H1 (cell line): ENCODE measurements at regions not wholly inside any gene's neighbourhood (a gene's known extent, or its start where the extent isn't known, plus 50 kb on each side); places are given as distances from the start of the nearest gene placed in this dataset.
A peak's percentile ranks its signal among the peaks of the same experiment; 100 is the strongest.

Experiments
- CTCF ChIA-PET: fragments of 300-600 bp; sonication (Branson Sonifier 250); formaldehyde crosslinking; loops from one replicate; lab custom pipeline; 2021; ENCODE audit not compliant: partially characterized antibody; lab: Charles Lee
- POLR2A ChIA-PET: fragments of 300-600 bp; sonication (Branson Sonifier 250); formaldehyde crosslinking; loops from one replicate; lab custom pipeline; 2021; ENCODE audit warnings: inconsistent platforms; ENCODE audit not compliant: partially characterized antibody; lab: Charles Lee
- DNase-seq, 2 experiments: peaks; one replicate each; pipeline versions ENCODE4 v3.0.0 to v3.0.0-alpha.2; 2010 to 2022; ENCODE audit warnings: low spot score in 2 of 2, low read depth in 1 of 2, mixed read lengths in 1 of 2
- FAIRE-seq: peaks from 2 replicates; lab custom pipeline; 2011; peaks lifted over from hg19 to GRCh38; lab: Jason Lieb, UNC
- H2AFZ ChIP-seq: 2 replicates; pipeline ENCODE4 v1.8.1; 2012; ENCODE audit warnings: low read length, inconsistent platforms
- H2AK5ac ChIP-seq: 2 replicates; pipeline ENCODE4 v1.6.1; 2013; ENCODE audit warnings: low read depth, low read length
- H2BK120ac ChIP-seq: replicated peaks from 2 replicates; pipeline ENCODE3; 2013; ENCODE audit warnings: low read depth, low read length, inconsistent platforms
- H2BK12ac ChIP-seq: 2 replicates; pipeline ENCODE4 v1.6.1; 2013; ENCODE audit warnings: low read depth, low read length
- H2BK15ac ChIP-seq: 2 replicates; pipeline ENCODE4 v1.6.1; 2013; ENCODE audit warnings: low read length
- H2BK20ac ChIP-seq: 2 replicates; pipeline ENCODE4 v1.6.1; 2013; ENCODE audit warnings: low read length
- H2BK5ac ChIP-seq: 2 replicates; pipeline ENCODE4 v1.6.1; 2013; ENCODE audit warnings: low read depth, low read length
- H3K14ac ChIP-seq: 2 replicates; pipeline ENCODE4 v1.6.1; 2013; ENCODE audit warnings: inconsistent platforms; ENCODE audit not compliant: insufficient read length
- H3K18ac ChIP-seq: 2 replicates; pipeline ENCODE4 v1.6.1; 2013; ENCODE audit warnings: low read length; ENCODE audit errors: extremely low read depth
- H3K23ac ChIP-seq: 2 replicates; pipeline ENCODE4 v1.6.1; 2013; ENCODE audit warnings: inconsistent platforms; ENCODE audit not compliant: insufficient read length
- H3K23me2 ChIP-seq: 2 replicates; pipeline ENCODE4 v1.6.1; 2013; ENCODE audit warnings: low read depth, low read length
- H3K27ac ChIP-seq: 2 replicates; pipeline ENCODE4 v1.6.1; 2011; ENCODE audit warnings: low read depth, low read length, inconsistent platforms
- H3K27me3 ChIP-seq, 4 experiments: replicated peaks in 1 of 4; 1 replicate in 1 of 4; 2 replicates in 3 of 4; pipeline versions ENCODE4 v1.6.1 to v1.8.1; 2011 to 2013; ENCODE audit warnings: low read length in 3 of 4, mild to moderate bottlenecking in 3 of 4, inconsistent platforms in 2 of 4, mixed read lengths in 2 of 4, moderate library complexity in 1 of 4; ENCODE audit not compliant: control insufficient read depth in 3 of 4, insufficient read depth in 3 of 4; ENCODE audit errors: extremely low read depth in 1 of 4
- H3K36me3 ChIP-seq, 4 experiments: 2 replicates each; pipeline versions ENCODE4 v1.6.1 to v1.8.1; 2011 to 2013; ENCODE audit warnings: mild to moderate bottlenecking in 4 of 4, low read length in 3 of 4, moderate library complexity in 2 of 4, control low read depth in 1 of 4, inconsistent platforms in 1 of 4; ENCODE audit not compliant: insufficient read depth in 4 of 4, control insufficient read depth in 2 of 4
- H3K4ac ChIP-seq: replicated peaks from 2 replicates; pipeline ENCODE3; 2013; ENCODE audit warnings: low read length, low read depth, mixed read lengths, inconsistent platforms; ENCODE audit not compliant: insufficient read length
- H3K4me1 ChIP-seq, 4 experiments: replicated peaks in 1 of 4; 1 replicate in 1 of 4; 2 replicates in 3 of 4; pipeline versions ENCODE4 v1.6.1 to v1.8.1; 2011 to 2013; ENCODE audit warnings: low read length in 3 of 4, inconsistent platforms in 2 of 4, mixed read lengths in 1 of 4; ENCODE audit not compliant: insufficient read depth in 4 of 4, control insufficient read depth in 3 of 4
- H3K4me2 ChIP-seq, 2 experiments: 2 replicates each; pipeline versions ENCODE4 v1.6.1 to v1.8.1; 2011 to 2013; ENCODE audit warnings: low read depth in 2 of 2, low read length in 2 of 2, control low read depth in 1 of 2, inconsistent platforms in 1 of 2, mild to moderate bottlenecking in 1 of 2; ENCODE audit not compliant: insufficient read depth in 1 of 2
- H3K4me3 ChIP-seq, 4 experiments: fragments of 200-600, 300-600 bp in 1 of 4; sonication (generic), shearing (Covaris generic), sonication (Bioruptor Twin) in 1 of 4; 2 replicates each; pipeline versions ENCODE4 v1.5.1 to v1.8.1; 2011 to 2016; ENCODE audit warnings: low read length in 4 of 4, low read depth in 3 of 4, control low read depth in 2 of 4, inconsistent platforms in 2 of 4, mild to moderate bottlenecking in 2 of 4, mixed read lengths in 1 of 4, moderate library complexity in 1 of 4; ENCODE audit not compliant: insufficient read depth in 2 of 4; ENCODE audit errors: extremely low read depth in 1 of 4
- H3K56ac ChIP-seq: replicated peaks from 2 replicates; pipeline ENCODE3; 2013; ENCODE audit warnings: low read depth, mild to moderate bottlenecking, mixed read lengths, low read length, inconsistent platforms; ENCODE audit not compliant: insufficient read length
- H3K79me1 ChIP-seq: 2 replicates; pipeline ENCODE4 v1.6.1; 2013; ENCODE audit warnings: low read depth, low read length, control low read depth
- H3K79me2 ChIP-seq, 2 experiments: 2 replicates each; pipeline versions ENCODE4 v1.6.1 to v1.8.1; 2012 to 2013; ENCODE audit warnings: low read length in 2 of 2, mild to moderate bottlenecking in 2 of 2, inconsistent platforms in 1 of 2; ENCODE audit not compliant: insufficient read depth in 2 of 2, control insufficient read depth in 1 of 2
- H3K9ac ChIP-seq, 4 experiments: replicated peaks in 1 of 4; 1 replicate in 1 of 4; 2 replicates in 3 of 4; pipeline versions ENCODE4 v1.6.1 to v1.8.1; 2011 to 2013; ENCODE audit warnings: low read depth in 3 of 4, low read length in 3 of 4, control low read depth in 2 of 4, mild to moderate bottlenecking in 2 of 4, moderate library complexity in 2 of 4, inconsistent platforms in 1 of 4; ENCODE audit errors: extremely low read depth in 1 of 4
- H3K9me3 ChIP-seq, 2 experiments: 2 replicates each; pipeline versions ENCODE4 v1.6.1 to v1.8.1; 2012 to 2013; ENCODE audit warnings: mild to moderate bottlenecking in 2 of 2, moderate library complexity in 2 of 2, control low read depth in 1 of 2, inconsistent platforms in 1 of 2, low read depth in 1 of 2, low read length in 1 of 2, mixed read lengths in 1 of 2; ENCODE audit not compliant: insufficient read depth in 2 of 2
- H4K20me1 ChIP-seq, 2 experiments: replicated peaks in 1 of 2; 2 replicates each; pipeline versions ENCODE3 to v1.8.1; 2011 to 2013; ENCODE audit warnings: inconsistent platforms in 2 of 2, low read length in 2 of 2, mild to moderate bottlenecking in 1 of 2; ENCODE audit not compliant: insufficient read depth in 2 of 2, control insufficient read depth in 1 of 2
- H4K5ac ChIP-seq: 2 replicates; pipeline ENCODE4 v1.6.1; 2013; ENCODE audit warnings: low read length, low read depth, mixed read lengths, inconsistent platforms; ENCODE audit not compliant: insufficient read length
- H4K8ac ChIP-seq: 2 replicates; pipeline ENCODE4 v1.8.0; 2013; ENCODE audit warnings: mild to moderate bottlenecking, moderate library complexity, low read length, inconsistent platforms; ENCODE audit not compliant: insufficient read depth; ENCODE audit errors: extremely low read depth
- H4K91ac ChIP-seq: replicated peaks from 2 replicates; pipeline ENCODE3; 2013; ENCODE audit warnings: low read length, mixed read lengths, inconsistent platforms; ENCODE audit not compliant: insufficient read length
- HDAC6 ChIP-seq: IDR thresholded peaks from one replicate; pipeline ENCODE4 v1.7.1; 2012; ENCODE audit warnings: low read depth, mild to moderate bottlenecking, inconsistent platforms, low read length, moderate library complexity
- JUN ChIP-seq: IDR thresholded peaks from 2 replicates; pipeline ENCODE4 v1.6.1; 2011; ENCODE audit warnings: low read depth, mild to moderate bottlenecking, improper control_type of control experiment, low read length
- KDM5A ChIP-seq: fragments of 200-600 bp; IDR thresholded peaks from 2 replicates; pipeline ENCODE4 v1.7.1; 2012; ENCODE audit warnings: mild to moderate bottlenecking, low read length, inconsistent platforms, mixed read lengths
- NANOG ChIP-seq: IDR thresholded peaks from 2 replicates; pipeline ENCODE4 v1.6.1; 2011; ENCODE audit warnings: low read length, low read depth, mild to moderate bottlenecking, inconsistent platforms; ENCODE audit not compliant: insufficient read depth, poor library complexity, severe bottlenecking
- RXRA ChIP-seq: IDR thresholded peaks from 2 replicates; pipeline ENCODE4 v1.6.1; 2011; ENCODE audit warnings: low read depth, mild to moderate bottlenecking, low read length, moderate library complexity; ENCODE audit not compliant: insufficient read depth
- TF ChIP-seq, protein P1 (sequence below): IDR thresholded peaks from 2 replicates; pipeline ENCODE4 v1.6.1; 2011; ENCODE audit warnings: low read depth, mild to moderate bottlenecking, low read length; ENCODE audit not compliant: insufficient read depth
- TF ChIP-seq, protein P2 (sequence below): IDR thresholded peaks from 2 replicates; pipeline ENCODE4 v1.6.1; 2012; ENCODE audit warnings: inconsistent platforms

GRCh38 chr4:123788577-123788976 lies 392.0 kb downstream of the SPRY1 start:
- Histone ChIP-seq H3K4me2 (no peak overlapping the region), H3K4me1 (peaks cover 1 to 15% (median 6%) of the 10 kb centered on the region in 4 experiments), H3K27ac (no peak overlapping the region), H3K9me3 (no peaks in the 10 kb centered on the region), H2AFZ (no peak overlapping the region), H3K9ac (no peak overlapping the region), H3K14ac (no peak overlapping the region), H3K4ac (no peak overlapping the region), H3K79me2 (no peaks in the 10 kb centered on the region), H2BK12ac (no peak overlapping the region; the same call in 1 of the 2 replicates), H2BK15ac (no peak overlapping the region), H4K5ac (no peak overlapping the region), H2BK5ac (peak overlapping the region; percentile 29; the same call in 1 of the 2 replicates), H3K36me3 (no peaks in the 10 kb centered on the region), H3K23ac (no peak overlapping the region), H2BK120ac (peak overlapping the region; percentile 24), H2AK5ac (no peak overlapping the region), H4K91ac (peak overlapping the region; percentile 90), H2BK20ac (no peak overlapping the region), H3K4me3 (no peak overlapping the region), H4K8ac (no peak overlapping the region), H3K18ac (no peak overlapping the region), H3K79me1 (no peaks in the 10 kb centered on the region), H3K23me2 (no peaks in the 10 kb centered on the region; the same call in 1 of the 2 replicates), H3K56ac (no peak overlapping the region), H4K20me1 (no peaks in the 10 kb centered on the region), H3K27me3 (peaks cover 0 to 1% (median 0%) of the 10 kb centered on the region in 4 experiments; a peak in 1 of 7 replicates)
- ChIA-PET CTCF (interaction anchor here (1.8 kb wide), 1 partner anchor 9 kb away, joined by 5 read pairs; no protein-coding TSS in a partner anchor), POLR2A (no interaction called here)
- no peak for TF ChIP-seq RXRA
- no peak for TF ChIP-seq HDAC6
- no peak for TF ChIP-seq NANOG
- TF ChIP-seq, protein P1, sequence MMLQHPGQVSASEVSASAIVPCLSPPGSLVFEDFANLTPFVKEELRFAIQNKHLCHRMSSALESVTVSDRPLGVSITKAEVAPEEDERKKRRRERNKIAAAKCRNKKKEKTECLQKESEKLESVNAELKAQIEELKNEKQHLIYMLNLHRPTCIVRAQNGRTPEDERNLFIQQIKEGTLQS: no peak
- no peak for TF ChIP-seq KDM5A
- TF ChIP-seq, protein P2, sequence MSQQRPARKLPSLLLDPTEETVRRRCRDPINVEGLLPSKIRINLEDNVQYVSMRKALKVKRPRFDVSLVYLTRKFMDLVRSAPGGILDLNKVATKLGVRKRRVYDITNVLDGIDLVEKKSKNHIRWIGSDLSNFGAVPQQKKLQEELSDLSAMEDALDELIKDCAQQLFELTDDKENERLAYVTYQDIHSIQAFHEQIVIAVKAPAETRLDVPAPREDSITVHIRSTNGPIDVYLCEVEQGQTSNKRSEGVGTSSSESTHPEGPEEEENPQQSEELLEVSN: no peak
- TF ChIP-seq JUN: no peak
- FAIRE-seq (no peak), DNase-seq (no peak)
